LNCAP (cell line): ENCODE measurements at regions not wholly inside any gene's neighbourhood (a gene's known extent, or its start where the extent isn't known, plus 50 kb on each side); places are given as distances from the start of the nearest gene placed in this dataset.

Source experiments
- CTCF ChIP-seq: fragments of 450-650 bp; IDR thresholded peaks from 2 replicates; pipeline ENCODE4 v1.5.1; 2017; ENCODE audit warnings: mild to moderate bottlenecking

- peak; percentile 12; the same call in 1 of the 2 replicates for TF ChIP-seq CTCF
Observed at GRCh38 chr3:4107430-4107829, 195.7 kb upstream of the SETMAR start.

- TF ChIP-seq CTCF: no peak
Observed at GRCh38 chr3:4113811-4114522, 189.2 kb upstream of the SETMAR start.

GRCh38 chr3:4119119-4119518 lies 184.1 kb upstream of the SETMAR start:
- no peak for TF ChIP-seq CTCF

- TF ChIP-seq CTCF: no peak
Observed at GRCh38 chr3:4125576-4125975, 177.6 kb upstream of the SETMAR start.

- no peak for TF ChIP-seq CTCF
Observed at GRCh38 chr3:4138150-4138785, 164.9 kb upstream of the SETMAR start.

- TF ChIP-seq CTCF: no peak
Observed at GRCh38 chr3:4138786-4139431, 164.3 kb upstream of the SETMAR start.

GRCh38 chr3:4139462-4140140 lies 163.6 kb upstream of the SETMAR start:
- no peak for TF ChIP-seq CTCF
